HUES48 (cell line): ENCODE measurements at regions not wholly inside any gene's neighbourhood (a gene's known extent, or its start where the extent isn't known, plus 50 kb on each side); places are given as distances from the start of the nearest gene placed in this dataset.

Experiments used
- H3K27ac ChIP-seq: one replicate; pipeline ENCODE4 v1.7.0; 2013; ENCODE audit warnings: low read depth, low read length, inconsistent platforms
- H3K27me3 ChIP-seq: 2 replicates; pipeline ENCODE4 v1.6.1; 2013; ENCODE audit warnings: mild to moderate bottlenecking, low read length; ENCODE audit not compliant: control insufficient read depth, insufficient read depth
- H3K36me3 ChIP-seq: 2 replicates; pipeline ENCODE4 v1.6.1; 2013; ENCODE audit warnings: low read length; ENCODE audit not compliant: control insufficient read depth, insufficient read depth
- H3K4me1 ChIP-seq: 2 replicates; pipeline ENCODE4 v1.6.1; 2013; ENCODE audit warnings: mild to moderate bottlenecking, low read length; ENCODE audit not compliant: control insufficient read depth, insufficient read depth
- H3K4me3 ChIP-seq: 2 replicates; pipeline ENCODE4 v1.5.1; 2013; ENCODE audit warnings: mild to moderate bottlenecking, low read depth, low read length
- H3K9ac ChIP-seq: 2 replicates; pipeline ENCODE4 v1.6.1; 2013; ENCODE audit warnings: mild to moderate bottlenecking, low read depth, low read length, moderate library complexity
- H3K9me3 ChIP-seq: 2 replicates; pipeline ENCODE4 v1.6.1; 2013; ENCODE audit warnings: low read length; ENCODE audit not compliant: control insufficient read depth, insufficient read depth

GRCh38 chr2:190809876-190810525 lies 70.6 kb upstream of the GLS start:
- no peaks in the 10 kb centered on the region for H3K36me3 ChIP-seq
- no peak overlapping the region for H3K4me3 ChIP-seq
- H3K9me3 ChIP-seq, result no peaks in the 10 kb centered on the region
- no peaks in the 10 kb centered on the region for H3K27me3 ChIP-seq
- H3K9ac ChIP-seq, result no peak overlapping the region
- H3K4me1 ChIP-seq, result no peaks in the 10 kb centered on the region
- no peak overlapping the region for H3K27ac ChIP-seq

GRCh38 chr2:190810981-190811587 lies 69.5 kb upstream of the GLS start:
- no peaks in the 10 kb centered on the region for H3K27me3 ChIP-seq
- H3K36me3 ChIP-seq, result no peaks in the 10 kb centered on the region
- no peaks in the 10 kb centered on the region for H3K4me1 ChIP-seq
- no peak overlapping the region for H3K4me3 ChIP-seq
- no peaks in the 10 kb centered on the region for H3K9me3 ChIP-seq
- no peak overlapping the region for H3K9ac ChIP-seq
- no peak overlapping the region for H3K27ac ChIP-seq

- Histone ChIP-seq H3K9me3 (no peaks in the 10 kb centered on the region), H3K36me3 (no peaks in the 10 kb centered on the region), H3K9ac (no peak overlapping the region), H3K27ac (no peak overlapping the region), H3K4me3 (no peak overlapping the region), H3K4me1 (no peaks in the 10 kb centered on the region), H3K27me3 (no peaks in the 10 kb centered on the region)
Observed at GRCh38 chr2:190811811-190812210, 68.8 kb upstream of the GLS start.

GRCh38 chr2:190812506-190813294 lies 67.9 kb upstream of the GLS start:
- Histone ChIP-seq H3K27ac (no peak overlapping the region), H3K9me3 (0 out of 2 replicates have a peak, but pooled peaks cover 4% of the 10 kb centered on the region), H3K4me3 (no peak overlapping the region), H3K36me3 (no peaks in the 10 kb centered on the region), H3K27me3 (no peaks in the 10 kb centered on the region), H3K9ac (no peak overlapping the region), H3K4me1 (no peaks in the 10 kb centered on the region)

GRCh38 chr2:190815226-190815625 lies 65.4 kb upstream of the GLS start:
- Histone ChIP-seq H3K36me3 (no peaks in the 10 kb centered on the region), H3K27ac (no peak overlapping the region), H3K9ac (no peak overlapping the region), H3K4me1 (no peaks in the 10 kb centered on the region), H3K9me3 (0 out of 2 replicates have a peak, but pooled peaks cover 4% of the 10 kb centered on the region), H3K4me3 (no peak overlapping the region), H3K27me3 (no peaks in the 10 kb centered on the region)

- H3K4me1 ChIP-seq, result no peaks in the 10 kb centered on the region
- H3K9me3 ChIP-seq, result 0 out of 2 replicates have a peak, but pooled peaks cover 4% of the 10 kb centered on the region
- H3K4me3 ChIP-seq, result no peak overlapping the region
- H3K27ac ChIP-seq, result no peak overlapping the region
- H3K36me3 ChIP-seq, result no peaks in the 10 kb centered on the region
- no peak overlapping the region for H3K9ac ChIP-seq
- no peaks in the 10 kb centered on the region for H3K27me3 ChIP-seq
Observed at GRCh38 chr2:190817082-190817481, 63.5 kb upstream of the GLS start.

- H3K9ac ChIP-seq, result no peak overlapping the region
Observed at GRCh38 chr2:190819840-190820301, 60.8 kb upstream of the GLS start.

GRCh38 chr2:190820416-190820815 lies 60.2 kb upstream of the GLS start:
- Histone ChIP-seq H3K27me3 (no peaks in the 10 kb centered on the region), H3K4me3 (no peak overlapping the region), H3K4me1 (no peaks in the 10 kb centered on the region), H3K9ac (no peak overlapping the region), H3K9me3 (0 out of 2 replicates have a peak, but pooled peaks cover 4% of the 10 kb centered on the region), H3K36me3 (no peaks in the 10 kb centered on the region), H3K27ac (no peak overlapping the region)

More at GRCh38 chr2:190819840-190820301, 60.8 kb upstream of the GLS start:
- H3K27ac ChIP-seq, result no peak overlapping the region
- H3K27me3 ChIP-seq, result no peaks in the 10 kb centered on the region
- H3K4me1 ChIP-seq, result no peaks in the 10 kb centered on the region
- H3K9me3 ChIP-seq, result 0 out of 2 replicates have a peak, but pooled peaks cover 4% of the 10 kb centered on the region
- no peak overlapping the region for H3K4me3 ChIP-seq
- no peaks in the 10 kb centered on the region for H3K36me3 ChIP-seq

GRCh38 chr2:190822043-190822442 lies 58.6 kb upstream of the GLS start:
- H3K9ac ChIP-seq, result no peak overlapping the region
- H3K27ac ChIP-seq, result no peak overlapping the region
- no peaks in the 10 kb centered on the region for H3K4me1 ChIP-seq

GRCh38 chr2:190827720-190828119 lies 52.9 kb upstream of the GLS start:
- no peaks in the 10 kb centered on the region for H3K4me1 ChIP-seq
- no peaks in the 10 kb centered on the region for H3K9me3 ChIP-seq
- H3K4me3 ChIP-seq, result no peak overlapping the region
- H3K27ac ChIP-seq, result no peak overlapping the region
- H3K36me3 ChIP-seq, result no peaks in the 10 kb centered on the region
- no peak overlapping the region for H3K9ac ChIP-seq
- H3K27me3 ChIP-seq, result no peaks in the 10 kb centered on the region

More at GRCh38 chr2:190822043-190822442, 58.6 kb upstream of the GLS start:
- no peaks in the 10 kb centered on the region for H3K36me3 ChIP-seq
- H3K27me3 ChIP-seq, result no peaks in the 10 kb centered on the region
- no peak overlapping the region for H3K4me3 ChIP-seq
- H3K9me3 ChIP-seq, result 0 out of 2 replicates have a peak, but pooled peaks cover 4% of the 10 kb centered on the region

GRCh38 chr2:190829642-190830041 lies 51.0 kb upstream of the GLS start:
- Histone ChIP-seq H3K4me1 (no peaks in the 10 kb centered on the region), H3K36me3 (no peaks in the 10 kb centered on the region), H3K9ac (no peak overlapping the region), H3K9me3 (no peaks in the 10 kb centered on the region), H3K4me3 (no peak overlapping the region), H3K27me3 (no peaks in the 10 kb centered on the region), H3K27ac (no peak overlapping the region)
